Tibial nerve (tissue), 4 donors: ENCODE measurements at regions not wholly inside any gene's neighbourhood (a gene's known extent, or its start where the extent isn't known, plus 50 kb on each side); places are given as distances from the start of the nearest gene placed in this dataset.

Source experiments
- CTCF ChIP-seq, 5 experiments: fragments of 200-600 bp in 3 of 5; fragments of 450-650 bp in 2 of 5; sonication (generic) in 3 of 5; IDR thresholded peaks; one replicate each; pipeline ENCODE4 v1.5.1; 2016 to 2019; ENCODE audit warnings: antibody characterized with exemption in 5 of 5, mild to moderate bottlenecking in 3 of 5, moderate library complexity in 2 of 5
- EP300 ChIP-seq, 2 donors: sonication (generic); formaldehyde crosslinking; IDR thresholded peaks; one replicate each; pipeline ENCODE4 v1.6.1; 2017; ENCODE audit warnings: antibody characterized with exemption in 2 of 2, mild to moderate bottlenecking in 1 of 2
- POLR2A ChIP-seq, 2 donors: fragments of 450-650 bp; IDR thresholded peaks; one replicate each; pipeline ENCODE4 v1.6.1; 2017; ENCODE audit warnings: antibody characterized with exemption in 2 of 2, mild to moderate bottlenecking in 2 of 2, moderate library complexity in 2 of 2

DNA sequence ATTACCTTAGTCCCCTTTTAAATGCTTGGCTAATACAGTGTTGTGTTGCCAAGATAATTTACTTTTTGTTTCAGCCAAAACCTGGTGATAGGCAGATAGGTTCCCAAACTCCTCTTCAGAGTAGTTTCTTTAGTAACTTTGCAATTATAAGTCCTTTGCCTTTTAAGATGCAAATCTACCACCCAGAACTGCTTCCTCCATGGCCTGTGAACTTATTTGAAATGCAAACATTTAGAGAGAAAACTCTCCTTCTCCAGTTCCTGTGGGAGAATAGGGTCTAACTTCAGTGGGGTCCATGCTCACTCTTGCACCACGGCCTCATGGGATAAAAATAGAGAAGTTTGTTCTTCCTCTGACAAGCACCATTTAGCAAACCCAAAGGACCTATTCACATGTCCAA lies 1955.4 kb upstream of the CDH6 start:
- no peak for TF ChIP-seq CTCF (IDR thresholded peaks at IDR 0.05)
- no peak for TF ChIP-seq POLR2A (IDR thresholded peaks at IDR 0.05)
- TF ChIP-seq EP300 (IDR thresholded peaks at IDR 0.05): no peak
